B cell (primary cell): ENCODE measurements at regions not wholly inside any gene's neighbourhood (a gene's known extent, or its start where the extent isn't known, plus 50 kb on each side); places are given as distances from the start of the nearest gene placed in this dataset.

ENCODE experiments used
- ATAC-seq: fragments of 200-7000 bp; cut with Tn5 transposase; one replicate; pipeline ENCODE4 v1.10.0; 2021; ENCODE audit warnings: low read depth, mild to moderate bottlenecking, moderate number of reproducible peaks, moderate library complexity
- CTCF ChIA-PET: fragments of 350-600 bp; sonication (Branson Sonifier 250); formaldehyde crosslinking; loops from one replicate; lab custom pipeline; 2021; ENCODE audit warnings: antibody characterized with exemption, inconsistent platforms; lab: Charles Lee
- POLR2A ChIA-PET: fragments of 350-600 bp; sonication (Branson Sonifier 250); formaldehyde crosslinking; loops from one replicate; lab custom pipeline; 2021; ENCODE audit warnings: antibody characterized with exemption; lab: Charles Lee
- DNase-seq: peaks from one replicate; pipeline ENCODE4 v3.0.0; 2013
- H2AFZ ChIP-seq: 2 replicates; pipeline ENCODE4 v1.6.1; 2012; ENCODE audit warnings: mild to moderate bottlenecking, low read depth, low read length; ENCODE audit not compliant: insufficient read depth, poor library complexity, severe bottlenecking
- H3K27ac ChIP-seq, 2 donors: 1 replicate in 1 of 2; 2 replicates in 1 of 2; pipeline ENCODE4 v1.5.1; 2012 to 2013; ENCODE audit warnings: low read length in 2 of 2, mild to moderate bottlenecking in 2 of 2, moderate library complexity in 1 of 2
- H3K27me3 ChIP-seq, 4 experiments: fragments of 200-600 bp in 1 of 4; sonication (generic) in 1 of 4; replicated peaks in 1 of 4; 1 replicate in 2 of 4; 2 replicates in 2 of 4; pipeline versions ENCODE4 v1.6.1 to v1.7.0; 2013 to 2016; ENCODE audit warnings: low read length in 3 of 4, mild to moderate bottlenecking in 2 of 4, mixed read lengths in 1 of 4, moderate library complexity in 1 of 4; ENCODE audit not compliant: insufficient read depth in 4 of 4, control insufficient read depth in 3 of 4; ENCODE audit errors: control extremely low read depth in 1 of 4
- H3K36me3 ChIP-seq, 2 experiments: replicated peaks in 1 of 2; 1 replicate in 1 of 2; 2 replicates in 1 of 2; pipeline versions ENCODE4 v1.6.1 to v1.7.1; 2013; ENCODE audit warnings: low read length in 1 of 2; ENCODE audit not compliant: insufficient read depth in 2 of 2, control insufficient read depth in 1 of 2; ENCODE audit errors: control extremely low read depth in 1 of 2, extremely low read depth in 1 of 2
- H3K4me1 ChIP-seq, 2 donors: fragments of 200-600 bp in 1 of 2; sonication (generic) in 1 of 2; 1 replicate in 1 of 2; 2 replicates in 1 of 2; pipeline versions ENCODE4 v1.5.1 to v1.6.1; 2013 to 2017; ENCODE audit warnings: low read length in 2 of 2; ENCODE audit not compliant: control insufficient read depth in 2 of 2, insufficient read depth in 2 of 2
- H3K4me2 ChIP-seq: replicated peaks from 2 replicates; pipeline ENCODE3; 2012; ENCODE audit warnings: mild to moderate bottlenecking, low read depth, low read length; ENCODE audit not compliant: poor library complexity, severe bottlenecking
- H3K4me3 ChIP-seq, 5 experiments: fragments of 200-600 bp in 1 of 5; sonication (generic) in 1 of 5; 1 replicate in 3 of 5; 2 replicates in 2 of 5; pipeline versions ENCODE4 v1.5.1 to v1.7.0; 2011 to 2016; ENCODE audit warnings: low read length in 4 of 5, mild to moderate bottlenecking in 4 of 5, low read depth in 2 of 5, control low read depth in 1 of 5, moderate library complexity in 1 of 5; ENCODE audit not compliant: insufficient read depth in 1 of 5; ENCODE audit errors: control extremely low read depth in 1 of 5, extremely low read depth in 1 of 5
- H3K79me2 ChIP-seq: fragments of 200-600 bp; sonication (generic); one replicate; pipeline ENCODE4 v1.6.0; 2016; ENCODE audit warnings: low read length; ENCODE audit not compliant: control insufficient read depth, insufficient read depth
- H3K9ac ChIP-seq: fragments of 200-600 bp; sonication (generic); 2 replicates; pipeline ENCODE4 v1.6.1; 2017; ENCODE audit warnings: mild to moderate bottlenecking, low read length, moderate library complexity
- H3K9me3 ChIP-seq, 3 donors: one replicate each; pipeline versions ENCODE4 v1.6.1 to v1.7.1; 2013; ENCODE audit warnings: low read length in 2 of 3; ENCODE audit not compliant: control insufficient read depth in 2 of 3, insufficient read depth in 1 of 3; ENCODE audit errors: control extremely low read depth in 1 of 3
- H4K20me1 ChIP-seq: 2 replicates; pipeline ENCODE4 v1.6.0; 2012; ENCODE audit warnings: mild to moderate bottlenecking, low read length; ENCODE audit not compliant: insufficient read depth, control insufficient read depth, poor library complexity, severe bottlenecking
- H3K27ac Mint-ChIP-seq: one replicate; pipeline ENCODE4 v1.8.0; 2021; ENCODE audit warnings: mixed read lengths
- H3K27me3 Mint-ChIP-seq: one replicate; pipeline ENCODE4 v1.8.0; 2021; ENCODE audit warnings: mixed read lengths
- H3K4me1 Mint-ChIP-seq: one replicate; pipeline ENCODE4 v1.8.0; 2021; ENCODE audit warnings: mixed read lengths
- H3K4me3 Mint-ChIP-seq: one replicate; pipeline ENCODE4 v1.8.0; 2021; ENCODE audit warnings: mixed read lengths
- H3K9me3 Mint-ChIP-seq: one replicate; pipeline ENCODE4 v1.8.0; 2022; ENCODE audit warnings: mixed read lengths; ENCODE audit not compliant: insufficient read depth
- CTCF ChIP-seq: fragments of 200-600 bp; IDR thresholded peaks from one replicate; pipeline ENCODE4 v1.8.0; 2022; ENCODE audit warnings: antibody characterized with exemption, mild to moderate bottlenecking
- EZH2 ChIP-seq: IDR thresholded peaks from 2 replicates; pipeline ENCODE4 v1.6.1; 2012; ENCODE audit warnings: borderline replicate concordance, low read depth, mild to moderate bottlenecking, moderate library complexity, low read length; ENCODE audit not compliant: insufficient read depth, poor library complexity, severe bottlenecking
- WGBS: methylation state at CpG from one replicate; pipeline ENCODE4 v1.1.5; 2013; ENCODE audit warnings: missing lambda C conversion rate; ENCODE audit not compliant: insufficient coverage; 5-methylcytosine and 5-hydroxymethylcytosine counted together
- intact Hi-C: fragments of 100-400 bp; cut with micrococcal nuclease; formaldehyde crosslinking; loops from one replicate; pipeline ENCODE4 v1.10.0; 2022

GRCh38 chr5:24141046-24141445, 503.7 kb downstream of the CDH10 start:
- WGBS: 83% methylated on average over 2 of the region's 3 CpGs
- no peak overlapping the region for H3K4me3 ChIP-seq
- H3K27ac ChIP-seq: no peak overlapping the region
- no peak overlapping the region for H2AFZ ChIP-seq
- H3K4me2 ChIP-seq: no peak overlapping the region
- no peak overlapping the region for H3K9ac ChIP-seq
- H3K79me2 ChIP-seq: no peaks in the 10 kb centered on the region
- H4K20me1 ChIP-seq: no peaks in the 10 kb centered on the region
- Mint-ChIP-seq H3K9me3 (no peaks in the 10 kb centered on the region), H3K27me3 (no peaks in the 10 kb centered on the region), H3K27ac (no peak overlapping the region), H3K4me1 (no peaks in the 10 kb centered on the region), H3K4me3 (no peak overlapping the region)
- ChIA-PET CTCF (no interaction called here), POLR2A (no interaction called here)
- H3K9me3 ChIP-seq: peaks cover 0 to 3% (median 0%) of the 10 kb centered on the region in 3 donors
- H3K4me1 ChIP-seq: no peaks in the 10 kb centered on the region
- DNase-seq (no peak), ATAC-seq (no peak)
- intact Hi-C loops: no loop called here
- no peaks in the 10 kb centered on the region for H3K27me3 ChIP-seq
- TF ChIP-seq EZH2: no peak
- TF ChIP-seq CTCF: no peak
- H3K36me3 ChIP-seq: no peaks in the 10 kb centered on the region

- no CpG with 5 or more reads among the region's 2 CpGs for WGBS
- ATAC-seq: no peak
- CTCF ChIA-PET: no interaction called here
Measured at GRCh38 chr5:24142341-24142740, 502.4 kb downstream of the CDH10 start.

More at GRCh38 chr5:24142341-24142740, 502.4 kb downstream of the CDH10 start:
- Histone ChIP-seq H3K36me3 (no peaks in the 10 kb centered on the region), H3K79me2 (no peaks in the 10 kb centered on the region), H3K4me2 (no peak overlapping the region), H3K9me3 (peaks cover 0 to 3% (median 0%) of the 10 kb centered on the region in 3 donors), H3K4me1 (no peaks in the 10 kb centered on the region), H3K27ac (no peak overlapping the region), H3K27me3 (no peaks in the 10 kb centered on the region), H2AFZ (no peak overlapping the region), H3K9ac (no peak overlapping the region), H3K4me3 (no peak overlapping the region), H4K20me1 (no peaks in the 10 kb centered on the region)
- POLR2A ChIA-PET: no interaction called here
- H3K9me3 Mint-ChIP-seq: no peaks in the 10 kb centered on the region
- TF ChIP-seq EZH2: no peak
- TF ChIP-seq CTCF: no peak
- DNase-seq: no peak
- H3K27me3 Mint-ChIP-seq: no peaks in the 10 kb centered on the region
- H3K27ac Mint-ChIP-seq: no peak overlapping the region
- intact Hi-C loops: no loop called here
- H3K4me3 Mint-ChIP-seq: no peak overlapping the region
- H3K4me1 Mint-ChIP-seq: no peaks in the 10 kb centered on the region
